ENCODE measurements at regions not wholly inside any gene's neighbourhood (a gene's known extent, or its start where the extent isn't known, plus 50 kb on each side); places are given as distances from the start of the nearest gene placed in this dataset.

GRCh38 chr5:87116825-87117512, 150.7 kb upstream of the RASA1 start:
- TF ChIP-seq CTCF (IDR thresholded peaks at IDR 0.05) = no peak
- no peak for TF ChIP-seq POLR2AphosphoS5 (IDR thresholded peaks at IDR 0.05; ENCODE audit: low read depth, low read length)
- TF ChIP-seq REST (IDR thresholded peaks at IDR 0.05; ENCODE audit: insufficient read depth in 1 of 2, low read depth in 2 of 2, low read length in 1 of 2) = no peak
- no peak for TF ChIP-seq SIN3A (IDR thresholded peaks at IDR 0.05; ENCODE audit: borderline replicate concordance, insufficient read depth, low read depth, low read length)
